Breast epithelium (tissue), 3 donors: ENCODE measurements at regions not wholly inside any gene's neighbourhood (a gene's known extent, or its start where the extent isn't known, plus 50 kb on each side); places are given as distances from the start of the nearest gene placed in this dataset.

Experiments used
- POLR2A ChIP-seq: fragments of 450-650 bp; IDR thresholded peaks from one replicate; pipeline ENCODE4 v1.6.1; 2016; ENCODE audit warnings: antibody characterized with exemption, mild to moderate bottlenecking, moderate library complexity
- POLR2AphosphoS5 ChIP-seq, 3 donors: sonication (generic); formaldehyde crosslinking; IDR thresholded peaks; one replicate each; pipeline ENCODE4 v1.6.1; 2017; ENCODE audit warnings: antibody characterized with exemption in 3 of 3
- TF ChIP-seq, protein P1 (sequence below), 3 donors: fragments of 450-650 bp; IDR thresholded peaks; one replicate each; pipeline ENCODE4 v1.5.1; 2016 to 2017; ENCODE audit warnings: antibody characterized with exemption in 3 of 3, mild to moderate bottlenecking in 3 of 3, moderate library complexity in 3 of 3

DNA sequence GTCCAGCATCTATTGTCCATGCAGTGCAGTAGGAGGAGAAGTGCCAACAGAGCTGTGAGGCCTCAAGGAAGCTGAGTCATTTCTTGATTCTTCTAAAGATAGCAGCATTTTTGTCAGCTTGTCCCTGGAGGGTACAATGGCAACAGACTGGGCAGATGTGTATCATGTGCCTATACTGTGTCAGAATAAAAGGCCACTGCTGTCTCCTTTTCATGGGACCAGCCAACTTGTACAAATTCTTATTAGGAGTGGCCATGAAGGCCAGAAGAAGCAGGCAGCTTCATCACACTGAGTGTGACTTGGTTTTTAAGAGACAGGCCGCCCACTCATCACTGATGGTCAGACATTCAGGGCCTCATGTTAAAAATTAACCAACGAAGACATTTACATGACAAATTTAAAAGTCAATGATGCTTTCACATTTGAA lies 185.0 kb upstream of the FAM241A start:
- TF ChIP-seq POLR2A (no peak), POLR2AphosphoS5 (IDR thresholded peaks at IDR 0.05) (no peak)
- TF ChIP-seq, protein P1, sequence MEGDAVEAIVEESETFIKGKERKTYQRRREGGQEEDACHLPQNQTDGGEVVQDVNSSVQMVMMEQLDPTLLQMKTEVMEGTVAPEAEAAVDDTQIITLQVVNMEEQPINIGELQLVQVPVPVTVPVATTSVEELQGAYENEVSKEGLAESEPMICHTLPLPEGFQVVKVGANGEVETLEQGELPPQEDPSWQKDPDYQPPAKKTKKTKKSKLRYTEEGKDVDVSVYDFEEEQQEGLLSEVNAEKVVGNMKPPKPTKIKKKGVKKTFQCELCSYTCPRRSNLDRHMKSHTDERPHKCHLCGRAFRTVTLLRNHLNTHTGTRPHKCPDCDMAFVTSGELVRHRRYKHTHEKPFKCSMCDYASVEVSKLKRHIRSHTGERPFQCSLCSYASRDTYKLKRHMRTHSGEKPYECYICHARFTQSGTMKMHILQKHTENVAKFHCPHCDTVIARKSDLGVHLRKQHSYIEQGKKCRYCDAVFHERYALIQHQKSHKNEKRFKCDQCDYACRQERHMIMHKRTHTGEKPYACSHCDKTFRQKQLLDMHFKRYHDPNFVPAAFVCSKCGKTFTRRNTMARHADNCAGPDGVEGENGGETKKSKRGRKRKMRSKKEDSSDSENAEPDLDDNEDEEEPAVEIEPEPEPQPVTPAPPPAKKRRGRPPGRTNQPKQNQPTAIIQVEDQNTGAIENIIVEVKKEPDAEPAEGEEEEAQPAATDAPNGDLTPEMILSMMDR (IDR thresholded peaks at IDR 0.05) = no peak
